Activated CD4-positive, alpha-beta T cell treated with anti-CD3 and anti-CD28 coated beads, Interleukin-10, Interleukin-2, amounts not matched to agents 100 ng/mL and 50 ng/mL, durations not matched to agents 16 hours and 8 hours (primary cell): ENCODE measurements at regions not wholly inside any gene's neighbourhood (a gene's known extent, or its start where the extent isn't known, plus 50 kb on each side); places are given as distances from the start of the nearest gene placed in this dataset.

ENCODE experiments used
- DNase-seq: peaks from one replicate; pipeline ENCODE4 v3.0.0-alpha.2; 2020

- no peak for DNase-seq
Observed at GRCh38 chr1:9179463-9180110, 50.7 kb upstream of the GPR157 start.

- no peak for DNase-seq
Observed at GRCh38 chr1:9180111-9180819, 51.4 kb upstream of the GPR157 start.

DNA sequence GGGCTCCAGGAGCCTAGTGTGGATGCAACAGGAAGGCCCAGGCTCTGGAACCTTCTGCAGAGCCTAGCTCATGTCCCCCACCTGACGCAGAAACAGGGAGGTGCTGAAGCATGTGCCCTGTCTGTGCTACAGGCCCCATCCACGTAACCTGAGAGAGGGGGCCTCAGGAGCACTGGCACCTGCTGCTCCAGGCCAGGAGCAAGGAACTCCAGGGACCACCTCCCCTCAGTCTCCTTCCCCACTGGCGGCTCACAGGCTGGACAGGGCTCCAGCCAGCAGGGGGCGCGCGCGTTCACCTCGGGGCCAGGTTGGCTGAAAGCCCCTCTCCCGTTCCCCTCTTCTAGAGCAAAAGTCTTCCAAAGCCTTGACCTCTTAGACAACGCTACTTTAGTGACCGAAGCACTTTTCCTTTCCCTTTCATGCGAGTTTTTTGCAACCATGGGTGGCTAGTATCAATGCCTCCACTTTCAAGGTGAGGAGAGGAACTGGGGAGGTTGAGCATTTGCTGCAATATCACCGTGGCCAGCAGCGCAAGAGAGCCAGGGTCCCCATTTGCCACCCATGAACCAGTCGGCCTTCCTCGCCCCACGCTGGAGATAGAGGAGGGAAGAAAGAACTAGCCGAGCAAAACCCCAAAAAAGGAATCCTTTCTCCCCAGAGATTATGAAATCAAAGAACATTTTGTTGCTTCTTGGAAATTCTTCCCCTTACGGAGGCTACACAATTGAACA is 52.4 kb upstream of the GPR157 start:
- peak; percentile 72 for DNase-seq

GRCh38 chr1:9181990-9182783 is 52.4 kb upstream of the H6PD start:
- no peak for DNase-seq

GRCh38 chr1:9182784-9183257 is 51.8 kb upstream of the H6PD start:
- DNase-seq: no peak

GRCh38 chr1:9183441-9183840 is 51.1 kb upstream of the H6PD start:
- no peak for DNase-seq

DNA sequence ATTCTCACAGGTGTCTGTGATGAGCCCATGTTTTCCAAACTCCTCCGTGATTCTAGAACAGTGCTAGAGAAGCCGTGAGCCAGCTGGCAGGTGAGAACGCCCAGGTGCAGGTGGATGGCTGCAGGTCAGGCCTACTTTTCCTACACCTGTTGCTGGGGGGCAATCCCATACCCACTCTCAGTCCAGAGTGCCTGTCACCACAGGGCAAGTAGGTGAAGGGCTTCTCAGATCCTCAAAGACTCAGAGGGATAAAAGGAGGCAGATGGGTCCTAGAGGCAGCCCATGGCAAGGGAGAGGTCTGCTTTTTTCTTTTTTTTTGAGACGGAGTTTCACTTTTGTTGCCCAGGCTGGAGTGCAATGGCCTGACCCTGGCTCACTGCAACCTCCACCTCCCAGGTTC is 50.7 kb upstream of the H6PD start:
- no peak for DNase-seq

- no peak for DNase-seq
Observed at GRCh38 chr1:9184749-9185148, 49.8 kb upstream of the H6PD start.
